ENCODE measurements at regions not wholly inside any gene's neighbourhood (a gene's known extent, or its start where the extent isn't known, plus 50 kb on each side); places are given as distances from the start of the nearest gene placed in this dataset.
A peak's percentile ranks its signal among the peaks of the same experiment; 100 is the strongest.

DNA sequence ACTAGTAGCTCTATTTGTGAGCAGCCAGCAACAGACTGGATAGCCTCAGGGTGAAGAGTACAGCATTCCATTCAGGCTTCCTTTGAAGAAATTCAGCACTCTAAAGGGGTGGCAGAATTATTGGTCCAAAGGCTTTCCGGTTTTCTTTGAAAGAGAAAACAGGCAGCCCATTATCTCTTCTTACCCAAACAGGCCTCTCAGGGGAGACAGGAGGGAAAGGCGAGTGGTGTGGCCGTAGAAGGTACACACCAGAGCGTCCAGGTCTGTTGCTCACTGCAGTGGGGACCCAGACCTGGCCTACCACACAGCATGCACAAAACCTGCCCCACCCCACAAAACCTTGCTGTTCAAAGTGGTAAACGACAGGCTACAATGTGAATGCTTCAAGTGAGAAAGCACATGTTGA is 83.3 kb downstream of the ZNF608 start:
- DNase-seq = no peak

GRCh38 chr5:124662181-124662781 is 84.2 kb downstream of the ZNF608 start:
- DNase-seq = no peak

- no peak for DNase-seq
These were observed 84.9 kb downstream of the ZNF608 start for GRCh38 chr5:124661317-124662141.

- DNase-seq = no peak
These were observed 86.0 kb downstream of the ZNF608 start for GRCh38 chr5:124660229-124661093.

DNA sequence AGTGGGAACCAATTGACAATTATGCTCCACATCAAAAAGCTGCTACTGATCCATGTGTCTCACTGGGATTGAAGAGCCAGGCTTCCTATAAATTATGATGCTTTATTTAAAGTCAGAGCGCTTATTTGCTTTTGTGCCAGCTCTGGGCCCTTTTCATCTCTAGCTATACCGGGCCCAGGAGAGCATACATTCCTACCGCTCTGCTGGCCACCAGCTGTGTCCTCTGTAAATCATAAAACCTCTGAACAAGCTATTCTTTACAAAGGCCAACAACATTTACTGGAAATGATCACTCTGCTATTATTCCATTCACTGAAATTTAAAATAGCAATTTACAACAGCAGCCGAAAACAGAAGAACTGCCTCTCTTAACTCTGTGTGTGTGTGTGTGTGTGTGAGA is 86.6 kb downstream of the ZNF608 start:
- DNase-seq = no peak

DNA sequence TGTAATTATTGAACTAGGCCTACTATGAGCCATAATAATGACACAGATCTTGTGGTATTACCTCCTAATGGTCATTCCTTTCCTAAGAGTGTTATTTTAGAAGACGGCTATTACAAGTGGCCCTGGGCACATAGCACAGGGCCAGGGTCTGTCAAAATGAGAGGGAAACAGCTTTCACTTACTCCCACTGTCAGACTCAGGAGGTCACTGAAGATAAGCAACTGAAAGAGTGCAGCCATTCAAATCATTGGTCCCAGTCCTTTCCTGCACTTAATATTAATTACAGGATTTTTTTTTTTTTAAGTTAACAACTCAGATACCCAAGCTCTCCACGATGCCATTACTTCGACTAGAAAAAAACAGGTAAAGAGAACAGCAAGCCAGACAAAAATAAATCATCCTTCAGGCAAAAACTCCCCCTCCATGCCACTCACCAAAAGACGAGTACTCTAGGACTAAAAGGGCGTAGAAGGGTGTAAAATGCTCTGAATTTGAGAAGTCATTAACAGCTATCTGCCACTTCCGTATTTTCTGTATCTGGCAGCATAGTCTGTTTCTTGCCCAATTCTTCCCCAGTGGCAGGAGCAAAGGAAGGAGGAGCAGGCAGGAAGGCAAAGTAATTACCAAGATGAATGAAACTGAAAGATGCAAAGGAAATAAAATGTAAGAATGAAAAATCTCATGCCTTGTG is 87.4 kb downstream of the ZNF608 start:
- no peak for DNase-seq

- DNase-seq = no peak
These were observed 90.4 kb downstream of the ZNF608 start for GRCh38 chr5:124655921-124656511.

GRCh38 chr5:124655251-124655917 is 91.1 kb downstream of the ZNF608 start:
- DNase-seq = no peak

GRCh38 chr5:124654418-124654817 is 92.0 kb downstream of the ZNF608 start:
- no peak for DNase-seq

DNA sequence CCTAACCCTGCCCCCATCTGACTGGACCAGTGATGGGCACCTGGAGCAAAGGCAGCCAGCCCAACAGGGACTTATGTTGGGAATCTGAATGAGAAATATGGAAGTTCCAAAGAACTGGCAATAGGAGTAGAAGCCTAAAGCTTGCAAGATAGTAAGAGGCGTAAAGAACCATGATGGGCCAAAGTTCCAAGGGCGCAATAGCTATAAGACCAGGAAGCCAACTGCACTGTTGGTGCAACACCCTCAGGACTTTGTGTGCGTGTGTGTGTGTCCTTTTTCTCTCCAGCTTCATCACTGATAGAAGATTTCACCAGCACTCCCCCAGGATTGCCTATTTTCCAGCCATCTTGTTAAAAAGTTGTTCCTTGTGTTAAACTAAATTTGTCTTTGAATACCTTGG is 92.8 kb downstream of the ZNF608 start:
- DNase-seq = no peak

GRCh38 chr5:124652892-124653441 is 93.5 kb downstream of the ZNF608 start:
- DNase-seq = no peak

DNA sequence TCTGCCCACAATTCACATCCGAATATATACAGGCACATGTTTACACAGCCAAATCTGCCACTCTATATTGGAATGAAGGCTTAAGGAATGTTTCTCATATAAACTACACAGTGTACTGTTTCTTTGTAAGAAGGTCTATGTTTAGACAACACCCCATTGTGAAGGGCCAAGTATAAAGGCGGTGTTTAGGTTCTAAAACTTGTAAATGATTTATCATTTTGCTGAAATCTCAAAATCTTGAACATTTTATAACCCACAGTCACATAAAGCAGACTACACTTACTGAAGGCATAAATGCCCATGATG is 94.0 kb downstream of the ZNF608 start:
- DNase-seq = no peak

GRCh38 chr5:124651663-124652513 is 94.6 kb downstream of the ZNF608 start:
- DNase-seq = no peak

DNA sequence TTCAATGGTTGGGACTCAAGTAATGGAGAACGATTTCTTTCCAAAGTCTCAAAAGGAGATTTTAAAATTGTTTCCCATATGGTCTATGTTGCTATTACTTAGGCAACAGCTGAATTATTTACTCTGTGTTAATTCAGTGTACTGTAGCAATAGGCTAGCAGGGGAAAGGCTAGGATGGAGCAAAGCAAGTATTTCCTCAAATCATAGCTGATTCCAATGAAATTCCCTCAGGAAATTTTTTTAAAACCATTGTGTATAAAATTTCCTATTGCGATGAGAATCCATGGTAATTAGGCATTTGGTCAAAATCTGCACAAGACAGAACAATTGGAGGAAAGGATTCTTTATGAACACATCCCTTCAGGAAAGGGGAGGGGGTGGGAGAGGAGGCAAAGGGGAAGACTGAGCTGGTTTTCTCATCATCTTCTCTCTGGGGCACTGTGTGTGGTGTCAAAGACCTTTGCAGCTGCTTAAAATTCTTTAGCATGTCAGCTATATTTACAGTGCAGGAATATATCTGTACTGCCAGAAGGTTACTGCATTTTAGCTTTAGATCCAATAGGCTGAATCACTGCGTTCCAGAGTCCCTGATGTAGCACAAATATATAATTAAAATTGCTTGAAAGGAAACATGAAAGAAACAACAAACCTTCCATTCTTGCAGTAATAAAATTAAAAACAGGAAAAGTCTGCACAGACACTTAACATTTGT is 95.3 kb downstream of the ZNF608 start:
- DNase-seq = no peak

DNA sequence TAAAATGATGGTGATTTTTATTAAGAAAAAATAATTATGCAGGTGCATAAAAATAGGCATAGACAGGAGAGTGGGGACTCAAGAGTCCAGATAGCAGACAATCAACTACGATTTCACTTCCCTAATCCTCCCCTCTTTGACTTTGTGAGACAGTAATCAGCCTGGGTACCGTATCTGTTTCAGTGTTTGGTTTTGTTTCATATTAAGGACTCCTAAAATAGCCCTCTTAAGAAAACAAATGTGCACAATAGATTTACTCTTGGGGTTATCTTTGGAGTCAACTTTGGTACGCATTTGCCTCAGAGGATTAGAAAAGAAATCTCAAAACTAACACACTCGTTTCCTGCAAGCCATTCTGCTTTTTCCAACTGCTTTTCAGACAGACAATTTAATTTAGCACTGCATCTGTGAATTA is 96.3 kb downstream of the ZNF608 start:
- DNase-seq = no peak

DNA sequence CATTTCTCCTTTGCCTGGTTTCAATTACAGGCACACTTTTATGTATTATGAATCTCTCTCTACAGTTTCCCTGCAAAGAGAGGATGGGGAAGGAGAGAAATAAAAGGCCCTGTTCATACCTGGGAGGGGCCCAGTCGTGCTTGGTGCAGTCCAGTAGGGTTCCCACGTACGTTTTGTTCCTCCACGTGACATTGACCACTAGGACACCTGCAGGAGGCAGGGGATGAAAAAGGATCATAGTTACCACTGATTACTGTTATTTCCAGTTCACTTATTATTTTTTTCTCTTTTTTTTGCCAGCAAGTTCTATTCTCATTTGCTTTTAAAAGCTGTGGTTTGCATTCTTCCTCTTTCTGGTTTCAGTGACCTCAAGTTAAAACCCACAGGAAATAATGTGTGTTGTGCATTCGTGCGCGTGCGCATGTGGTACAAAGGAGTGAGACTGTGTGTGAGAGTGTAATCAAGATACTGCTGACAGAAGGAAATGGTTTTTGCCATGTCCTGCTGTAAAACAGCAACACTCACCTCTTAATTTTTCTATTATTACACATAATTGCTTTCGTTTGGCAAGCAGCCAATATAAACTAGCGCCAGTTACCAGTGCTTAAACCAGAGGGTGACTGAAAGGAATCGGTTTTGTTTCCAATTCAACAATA is 96.8 kb downstream of the ZNF608 start:
- peak; percentile 91 for DNase-seq

GRCh38 chr5:124648902-124649467 is 97.5 kb downstream of the ZNF608 start:
- no peak for DNase-seq

DNA sequence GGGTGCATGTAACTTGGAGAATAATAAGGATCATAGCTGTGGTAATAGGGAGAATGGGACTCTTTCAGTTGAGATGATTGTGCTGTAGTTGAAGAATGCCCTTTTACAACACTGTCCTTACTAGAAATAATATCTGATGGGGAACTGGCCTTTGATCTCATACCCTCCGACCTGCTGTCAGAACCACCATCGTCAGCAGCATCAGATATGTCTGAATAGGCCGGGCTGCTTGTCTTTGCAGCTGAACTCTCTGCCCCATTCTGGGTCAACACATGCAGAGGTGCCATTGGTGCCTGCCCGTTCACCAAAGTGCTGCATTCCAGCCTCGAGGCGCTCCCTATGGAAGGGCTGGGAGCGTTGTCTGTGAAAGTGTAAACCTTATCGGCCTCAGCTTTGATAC is 99.1 kb downstream of the ZNF608 start:
- no peak for DNase-seq

DNA sequence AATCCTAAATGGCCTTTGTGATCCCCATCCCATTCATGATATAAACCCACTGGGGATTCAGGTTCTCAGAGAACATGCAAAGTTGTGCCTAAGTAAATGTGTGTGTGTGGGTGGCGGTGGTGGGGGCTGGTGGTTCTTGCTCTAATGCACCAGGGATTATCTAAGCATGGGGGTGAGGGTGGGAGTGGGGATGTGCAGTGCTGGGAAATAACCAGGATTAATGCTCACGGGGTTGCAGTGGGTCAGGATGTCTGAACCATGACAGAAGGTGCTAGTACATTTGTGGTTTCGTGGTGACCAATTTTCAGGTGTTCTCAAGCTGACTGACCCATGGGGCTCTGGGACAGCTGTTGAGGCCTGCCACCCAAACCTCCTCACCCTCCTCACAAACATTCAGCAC is 101.0 kb downstream of the ZNF608 start:
- DNase-seq = no peak

All from SIG-M5 (cell line).